PFSK-1 (cell line): ENCODE measurements at regions not wholly inside any gene's neighbourhood (a gene's known extent, or its start where the extent isn't known, plus 50 kb on each side); places are given as distances from the start of the nearest gene placed in this dataset.

Source experiments
- FOXP2 ChIP-seq: optimal IDR thresholded peaks from 2 replicates; pipeline ENCODE3; 2011; ENCODE audit warnings: borderline replicate concordance, control low read depth, inconsistent platforms; ENCODE audit not compliant: insufficient read depth; ENCODE audit errors: extremely low read length, extremely low read depth
- POLR2AphosphoS5 ChIP-seq: IDR thresholded peaks from 2 replicates; pipeline ENCODE4 v1.6.1; 2012; ENCODE audit warnings: low read depth, mild to moderate bottlenecking, control low read depth, low read length, moderate library complexity
- REST ChIP-seq, 2 experiments: IDR thresholded peaks; 2 replicates each; pipeline versions ENCODE4 v1.6.1 to v1.8.0; 2011 to 2012; ENCODE audit warnings: low read depth in 2 of 2, low read length in 2 of 2, control low read depth in 1 of 2, inconsistent platforms in 1 of 2, mild to moderate bottlenecking in 1 of 2, moderate library complexity in 1 of 2; ENCODE audit not compliant: insufficient read depth in 1 of 2
- SIN3A ChIP-seq: IDR thresholded peaks from 2 replicates; pipeline ENCODE4 v1.6.1; 2012; ENCODE audit warnings: mild to moderate bottlenecking, low read length, moderate library complexity, borderline replicate concordance; ENCODE audit not compliant: insufficient read depth
- TAF1 ChIP-seq: IDR thresholded peaks from 2 replicates; pipeline ENCODE4 v1.6.1; 2012; ENCODE audit warnings: low read length, control low read depth, borderline replicate concordance; ENCODE audit not compliant: insufficient read depth

- TF ChIP-seq TAF1 (no peak), FOXP2 (no peak), POLR2AphosphoS5 (no peak), SIN3A (no peak), REST (IDR thresholded peaks at IDR 0.05; ENCODE audit: insufficient read depth in 1 of 2, low read depth in 2 of 2, low read length in 2 of 2) (no peak)
Observed at GRCh38 chr12:88756917-88757316, 176.6 kb upstream of the KITLG start.

GRCh38 chr12:88756153-88756552 is 175.9 kb upstream of the KITLG start:
- TF ChIP-seq TAF1 (no peak), POLR2AphosphoS5 (no peak), SIN3A (no peak), FOXP2 (no peak), REST (IDR thresholded peaks at IDR 0.05; ENCODE audit: insufficient read depth in 1 of 2, low read depth in 2 of 2, low read length in 2 of 2) (no peak)

- TF ChIP-seq FOXP2 (no peak), REST (IDR thresholded peaks at IDR 0.05; ENCODE audit: insufficient read depth in 1 of 2, low read depth in 2 of 2, low read length in 2 of 2) (no peak), TAF1 (no peak), SIN3A (no peak), POLR2AphosphoS5 (no peak)
Observed at GRCh38 chr12:88753707-88754106, 173.4 kb upstream of the KITLG start.

GRCh38 chr12:88753066-88753465 is 172.8 kb upstream of the KITLG start:
- TF ChIP-seq TAF1 (no peak), REST (IDR thresholded peaks at IDR 0.05; ENCODE audit: insufficient read depth in 1 of 2, low read depth in 2 of 2, low read length in 2 of 2) (no peak), FOXP2 (no peak), POLR2AphosphoS5 (no peak), SIN3A (no peak)

GRCh38 chr12:88752183-88752582 is 171.9 kb upstream of the KITLG start:
- TF ChIP-seq SIN3A (no peak), POLR2AphosphoS5 (no peak), REST (IDR thresholded peaks at IDR 0.05; ENCODE audit: insufficient read depth in 1 of 2, low read depth in 2 of 2, low read length in 2 of 2) (no peak), TAF1 (no peak), FOXP2 (no peak)
